GM23248 (cell line): ENCODE measurements at regions not wholly inside any gene's neighbourhood (a gene's known extent, or its start where the extent isn't known, plus 50 kb on each side); places are given as distances from the start of the nearest gene placed in this dataset.

Experiments used
- DNase-seq: peaks from one replicate; pipeline ENCODE4 v3.0.0-alpha.2; 2015
- H2AFZ ChIP-seq: fragments of 200-600 bp; sonication (generic); 2 replicates; pipeline ENCODE4 v1.6.1; 2016; ENCODE audit warnings: antibody characterized with exemption
- H3F3A ChIP-seq: fragments of 200-600 bp; sonication (generic); 2 replicates; pipeline ENCODE4 v1.6.1; 2016; ENCODE audit warnings: mild to moderate bottlenecking, antibody characterized with exemption, mixed run types; ENCODE audit not compliant: insufficient read depth
- H3K27ac ChIP-seq: fragments of 200-600 bp; sonication (generic); 2 replicates; pipeline ENCODE4 v1.5.1; 2016; ENCODE audit warnings: mild to moderate bottlenecking
- H3K27me3 ChIP-seq: fragments of 200-600 bp; sonication (generic); replicated peaks from 2 replicates; pipeline ENCODE4 v1.6.1; 2016; ENCODE audit warnings: mild to moderate bottlenecking; ENCODE audit not compliant: insufficient read depth
- H3K36me3 ChIP-seq: fragments of 200-600 bp; sonication (generic); 2 replicates; pipeline ENCODE4 v1.6.1; 2016; ENCODE audit warnings: low read depth, mild to moderate bottlenecking
- H3K4me1 ChIP-seq: fragments of 200-600 bp; sonication (generic); 2 replicates; pipeline ENCODE4 v1.6.1; 2016; ENCODE audit warnings: mild to moderate bottlenecking; ENCODE audit not compliant: insufficient read depth
- H3K4me2 ChIP-seq: fragments of 200-600 bp; sonication (generic); one replicate; pipeline ENCODE4 v1.6.1; 2016; ENCODE audit warnings: mild to moderate bottlenecking; ENCODE audit not compliant: unreplicated experiment
- H3K4me3 ChIP-seq: fragments of 200-600 bp; sonication (generic); 2 replicates; pipeline ENCODE4 v1.5.1; 2016; ENCODE audit warnings: mild to moderate bottlenecking
- H3K79me2 ChIP-seq: fragments of 200-600 bp; sonication (generic); 2 replicates; pipeline ENCODE4 v1.6.1; 2016; ENCODE audit warnings: mild to moderate bottlenecking; ENCODE audit not compliant: insufficient read depth
- H3K9ac ChIP-seq: fragments of 200-600 bp; sonication (generic); 2 replicates; pipeline ENCODE4 v1.6.1; 2016; ENCODE audit warnings: mild to moderate bottlenecking
- H3K9me2 ChIP-seq: fragments of 200-600 bp; sonication (generic); 2 replicates; pipeline ENCODE4 v1.6.1; 2016; ENCODE audit warnings: mixed run types, mild to moderate bottlenecking, moderate library complexity; ENCODE audit not compliant: insufficient read depth
- H3K9me3 ChIP-seq: fragments of 200-600 bp; sonication (generic); one replicate; pipeline ENCODE4 v1.6.1; 2017; ENCODE audit warnings: low read depth
- H4K20me1 ChIP-seq: fragments of 200-600 bp; sonication (generic); 2 replicates; pipeline ENCODE4 v1.6.0; 2016; ENCODE audit not compliant: insufficient read depth
- EZH2 ChIP-seq: fragments of 200-600 bp; sonication (generic); IDR thresholded peaks from 2 replicates; pipeline ENCODE4 v1.6.1; 2018; ENCODE audit warnings: antibody characterized with exemption, mild to moderate bottlenecking; ENCODE audit not compliant: insufficient read depth, poor library complexity, severe bottlenecking
- EZH2phosphoT487 ChIP-seq: fragments of 200-600 bp; sonication (generic); IDR thresholded peaks from 2 replicates; pipeline ENCODE4 v1.6.1; 2018; ENCODE audit warnings: antibody characterized with exemption, moderate library complexity, mild to moderate bottlenecking, low read depth; ENCODE audit not compliant: insufficient read depth
- WGBS, 2 experiments: methylation state at CpG; one replicate each; pipeline ENCODE4 v1.1.6; 2015 to 2017; ENCODE audit warnings: low lambda C conversion rate in 2 of 2, low coverage in 1 of 2; ENCODE audit errors: missing lambda C conversion rate in 2 of 2; 5-methylcytosine and 5-hydroxymethylcytosine counted together
- in situ Hi-C: fragments of 300-500 bp; cut with MboI; formaldehyde crosslinking; loops from 2 replicates; pipeline ENCODE4 v1.15.0; 2020

GRCh38 chr10:21261842-21262294, 263.6 kb downstream of the SKIDA1 start:
- TF ChIP-seq EZH2 (no peak), EZH2phosphoT487 (no peak)
- Histone ChIP-seq H3K79me2 (no peaks in the 10 kb centered on the region), H3K9ac (no peak overlapping the region), H3K27ac (no peak overlapping the region), H3K4me2 (no peak overlapping the region), H3K36me3 (no peaks in the 10 kb centered on the region), H3K27me3 (no peaks in the 10 kb centered on the region), H3F3A (no peaks in the 10 kb centered on the region), H3K9me3 (no peaks in the 10 kb centered on the region), H4K20me1 (no peaks in the 10 kb centered on the region), H3K4me1 (peaks cover 13% of the 10 kb centered on the region; the same call in 1 of the 2 replicates), H3K9me2 (no peaks in the 10 kb centered on the region), H2AFZ (no peak overlapping the region), H3K4me3 (no peak overlapping the region)
- 90 to 92% methylated on average over 15 of the region's 15 CpGs for WGBS, 2 experiments
- in situ Hi-C loops: loop anchor here (10.0 kb wide), 1 partner anchor 187 kb away; no protein-coding TSS in a partner anchor
- DNase-seq: no peak

- H3K27ac ChIP-seq: no peak overlapping the region
- peak overlapping the region; percentile 60; the same call in 1 of the 2 replicates for H2AFZ ChIP-seq
- H3K4me1 ChIP-seq: peaks cover 13% of the 10 kb centered on the region; the same call in 1 of the 2 replicates
- H3K9me3 ChIP-seq: no peaks in the 10 kb centered on the region
- H3K4me2 ChIP-seq: peak overlapping the region; percentile 61
- H3K9me2 ChIP-seq: no peaks in the 10 kb centered on the region
- no peaks in the 10 kb centered on the region for H3K36me3 ChIP-seq
- no peaks in the 10 kb centered on the region for H3F3A ChIP-seq
- H3K27me3 ChIP-seq: no peaks in the 10 kb centered on the region
- no peak overlapping the region for H3K9ac ChIP-seq
- in situ Hi-C loops: loop anchor here (10.0 kb wide), 1 partner anchor 186 kb away; no protein-coding TSS in a partner anchor
- H4K20me1 ChIP-seq: no peaks in the 10 kb centered on the region
- H3K4me3 ChIP-seq: peak overlapping the region; percentile 42
- H3K79me2 ChIP-seq: no peaks in the 10 kb centered on the region
- no peak for TF ChIP-seq EZH2phosphoT487
- TF ChIP-seq EZH2: no peak
- DNase-seq: peak; percentile 46
- WGBS, 2 experiments: 4 to 10% methylated on average over 11 of the region's 11 CpGs
Measured at GRCh38 chr10:21260506-21261149, 264.9 kb downstream of the SKIDA1 start.

DNA sequence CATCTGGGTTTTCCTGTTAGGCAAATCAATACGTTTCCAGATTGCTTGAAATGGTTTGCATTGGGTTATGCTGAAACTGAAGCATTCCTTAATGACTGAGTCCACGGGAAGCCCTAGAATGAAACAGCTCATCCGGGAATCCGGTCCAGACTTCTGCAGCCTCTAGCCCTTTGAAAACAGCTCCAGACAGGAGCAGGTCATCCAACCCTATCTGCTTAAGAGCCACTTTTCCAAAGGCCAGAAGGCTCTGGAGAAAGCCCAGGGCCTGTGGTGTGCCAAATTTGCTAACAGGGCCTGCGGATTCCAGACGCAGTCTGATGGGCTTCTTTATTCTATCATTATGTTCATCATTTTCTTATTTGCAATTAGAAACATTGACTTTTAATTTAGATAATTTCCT, 265.4 kb downstream of the SKIDA1 start:
- DNase-seq: peak; percentile 51
- Histone ChIP-seq H4K20me1 (no peaks in the 10 kb centered on the region), H3K9me3 (no peaks in the 10 kb centered on the region), H3K36me3 (no peaks in the 10 kb centered on the region), H3K4me2 (peak overlapping the region; percentile 61), H3K27ac (no peak overlapping the region), H3K4me1 (peaks cover 13% of the 10 kb centered on the region; the same call in 1 of the 2 replicates), H3K79me2 (no peaks in the 10 kb centered on the region), H3K9me2 (no peaks in the 10 kb centered on the region), H3F3A (no peaks in the 10 kb centered on the region), H3K4me3 (peak overlapping the region; percentile 42; the same call in 1 of the 2 replicates), H2AFZ (peak overlapping the region; percentile 60; the same call in 1 of the 2 replicates), H3K27me3 (no peaks in the 10 kb centered on the region), H3K9ac (no peak overlapping the region)
- in situ Hi-C loops: loop anchor here (10.0 kb wide), 1 partner anchor 185 kb away; no protein-coding TSS in a partner anchor
- no peak for TF ChIP-seq EZH2
- no peak for TF ChIP-seq EZH2phosphoT487
- 13 to 16% methylated on average over 6 of the region's 6 CpGs for WGBS, 2 experiments

- 14 to 15% methylated on average over 2 of the region's 2 CpGs for WGBS, 2 experiments
Measured at GRCh38 chr10:21257919-21258318, 267.6 kb downstream of the SKIDA1 start.

More at GRCh38 chr10:21257919-21258318, 267.6 kb downstream of the SKIDA1 start:
- Histone ChIP-seq H3K9me3 (no peaks in the 10 kb centered on the region), H3K4me1 (peaks cover 13% of the 10 kb centered on the region; the same call in 1 of the 2 replicates), H3K9me2 (no peaks in the 10 kb centered on the region), H3K79me2 (no peaks in the 10 kb centered on the region), H3K27me3 (no peaks in the 10 kb centered on the region), H3K4me3 (no peak overlapping the region), H3K27ac (no peak overlapping the region), H4K20me1 (no peaks in the 10 kb centered on the region), H2AFZ (no peak overlapping the region), H3K36me3 (no peaks in the 10 kb centered on the region), H3K4me2 (no peak overlapping the region), H3K9ac (no peak overlapping the region), H3F3A (no peaks in the 10 kb centered on the region)
- in situ Hi-C loops: no loop called here
- peak; percentile 56 for DNase-seq
- TF ChIP-seq EZH2phosphoT487 (no peak), EZH2 (no peak)
